Neutrophil (primary cell): ENCODE measurements at regions not wholly inside any gene's neighbourhood (a gene's known extent, or its start where the extent isn't known, plus 50 kb on each side); places are given as distances from the start of the nearest gene placed in this dataset.

Experiments used
- H3K27ac ChIP-seq: fragments of 200-600 bp; sonication (generic); 2 replicates; pipeline ENCODE4 v1.5.1; 2016; ENCODE audit warnings: mild to moderate bottlenecking, moderate library complexity
- H3K27me3 ChIP-seq: fragments of 200-600 bp; sonication (generic); 2 replicates; pipeline ENCODE4 v1.6.0; 2016; ENCODE audit warnings: mild to moderate bottlenecking
- H3K36me3 ChIP-seq: fragments of 200-600 bp; sonication (generic); 2 replicates; pipeline ENCODE4 v1.5.1; 2017
- H3K4me1 ChIP-seq, 2 experiments: fragments of 200-600 bp in 1 of 2; sonication (generic) in 1 of 2; 1 replicate in 1 of 2; 2 replicates in 1 of 2; pipeline versions ENCODE4 v1.5.1 to v1.6.1; 2013 to 2016; ENCODE audit warnings: low read depth in 1 of 2, low read length in 1 of 2, mild to moderate bottlenecking in 1 of 2, moderate library complexity in 1 of 2; ENCODE audit not compliant: control insufficient read depth in 1 of 2, insufficient read depth in 1 of 2
- H3K4me3 ChIP-seq, 2 experiments: fragments of 200-600 bp in 1 of 2; sonication (generic) in 1 of 2; 1 replicate in 1 of 2; 2 replicates in 1 of 2; pipeline ENCODE4 v1.5.1; 2013 to 2016; ENCODE audit warnings: low read depth in 1 of 2, low read length in 1 of 2, mild to moderate bottlenecking in 1 of 2, moderate library complexity in 1 of 2
- H3K9me3 ChIP-seq: fragments of 200-600 bp; sonication (generic); 2 replicates; pipeline ENCODE4 v1.5.1; 2016
- CTCF ChIP-seq: fragments of 200-600 bp; sonication (generic); IDR thresholded peaks from 2 replicates; pipeline ENCODE4 v1.5.1; 2016; ENCODE audit warnings: antibody characterized with exemption

GRCh38 chr5:68032216-68032762 lies 183.3 kb upstream of the PIK3R1 start:
- H3K9me3 ChIP-seq = no peaks in the 10 kb centered on the region
- no peak for TF ChIP-seq CTCF
- H3K4me1 ChIP-seq = peaks cover 2 to 3% of the 10 kb centered on the region in 2 experiments
- H3K27ac ChIP-seq = no peak overlapping the region
- H3K4me3 ChIP-seq = no peak overlapping the region
- H3K27me3 ChIP-seq = no peaks in the 10 kb centered on the region
- H3K36me3 ChIP-seq = no peaks in the 10 kb centered on the region

GRCh38 chr5:68028131-68028727 lies 187.3 kb upstream of the PIK3R1 start:
- Histone ChIP-seq H3K4me1 (no peaks in the 10 kb centered on the region), H3K27me3 (no peaks in the 10 kb centered on the region), H3K36me3 (no peaks in the 10 kb centered on the region), H3K9me3 (no peaks in the 10 kb centered on the region), H3K27ac (no peak overlapping the region), H3K4me3 (no peak overlapping the region)
- no peak for TF ChIP-seq CTCF

- no peaks in the 10 kb centered on the region for H3K9me3 ChIP-seq
- no peak overlapping the region for H3K4me3 ChIP-seq
- no peaks in the 10 kb centered on the region for H3K4me1 ChIP-seq
- TF ChIP-seq CTCF = no peak
- no peaks in the 10 kb centered on the region for H3K36me3 ChIP-seq
- H3K27me3 ChIP-seq = no peaks in the 10 kb centered on the region
- no peak overlapping the region for H3K27ac ChIP-seq
Observed at GRCh38 chr5:68027519-68027918, 188.0 kb upstream of the PIK3R1 start.

DNA sequence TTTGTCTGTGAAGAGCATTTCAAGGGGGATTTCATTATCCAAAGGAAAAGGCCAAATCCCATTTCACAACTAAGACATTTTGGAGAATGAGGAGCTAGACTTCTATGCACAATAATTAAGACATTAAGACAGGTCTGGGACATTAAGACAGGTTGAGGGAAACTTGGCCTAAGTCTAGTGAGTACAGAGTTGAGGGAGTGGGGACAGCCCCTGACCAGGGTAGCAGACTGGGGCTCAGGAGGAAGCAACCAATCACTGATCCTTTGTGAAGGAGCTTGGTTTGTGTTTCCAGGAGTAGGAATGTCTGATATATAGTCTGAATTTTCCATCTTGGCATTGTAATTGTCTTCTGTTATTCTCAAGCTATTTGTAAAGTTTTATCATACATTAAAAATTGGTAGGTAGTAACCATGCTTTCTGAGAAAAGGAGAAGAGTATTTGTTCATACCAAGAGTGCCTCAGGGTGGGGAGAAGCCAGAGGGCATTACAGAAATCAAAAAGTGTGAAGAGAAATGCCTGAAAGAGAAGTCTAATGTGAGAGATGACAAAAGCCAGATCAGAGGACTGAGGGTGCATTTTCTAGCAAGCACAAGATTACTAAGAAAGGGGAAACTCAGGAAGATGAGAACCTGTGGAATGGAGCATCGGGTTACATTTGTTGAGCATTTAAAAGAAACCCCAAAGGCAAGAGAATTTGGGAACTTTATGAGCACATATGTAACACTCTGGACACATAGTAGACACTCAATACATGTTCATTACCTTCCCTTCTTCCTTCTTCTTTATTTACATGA lies 189.3 kb upstream of the PIK3R1 start:
- Histone ChIP-seq H3K27ac (no peak overlapping the region), H3K36me3 (no peaks in the 10 kb centered on the region), H3K9me3 (no peaks in the 10 kb centered on the region), H3K4me1 (no peaks in the 10 kb centered on the region), H3K4me3 (no peak overlapping the region), H3K27me3 (no peaks in the 10 kb centered on the region)
- no peak for TF ChIP-seq CTCF

DNA sequence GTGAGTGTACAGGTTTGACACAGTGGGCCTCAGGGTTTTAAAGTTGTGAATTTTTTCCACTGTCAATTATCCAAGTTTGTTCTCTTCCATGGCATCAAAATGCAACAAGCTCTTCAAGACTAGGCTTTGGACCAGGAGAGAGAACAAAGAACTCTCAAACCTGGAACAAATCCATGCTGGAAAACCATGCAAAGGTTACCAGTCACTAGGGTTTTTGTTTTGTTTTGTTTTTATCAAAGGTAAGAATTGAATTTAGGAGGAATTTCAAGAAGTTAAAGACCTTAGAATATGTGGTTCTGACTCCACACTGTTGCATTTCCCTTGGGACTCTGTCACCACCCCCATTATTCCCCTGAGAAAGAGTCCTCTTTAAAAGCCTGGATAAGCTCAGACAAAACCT lies 191.1 kb upstream of the PIK3R1 start:
- Histone ChIP-seq H3K4me3 (no peak overlapping the region), H3K4me1 (no peaks in the 10 kb centered on the region), H3K9me3 (no peaks in the 10 kb centered on the region), H3K27ac (no peak overlapping the region), H3K27me3 (no peaks in the 10 kb centered on the region), H3K36me3 (no peaks in the 10 kb centered on the region)
- no peak for TF ChIP-seq CTCF
